Panc1 (cell line): ENCODE measurements at regions not wholly inside any gene's neighbourhood (a gene's known extent, or its start where the extent isn't known, plus 50 kb on each side); places are given as distances from the start of the nearest gene placed in this dataset.

Experiments used
- ATAC-seq: fragments of 200-7000 bp; cut with Tn5 transposase; 2 replicates; pipeline ENCODE4 v1.9.1; 2020; ENCODE audit warnings: mild to moderate bottlenecking, moderate library complexity
- BruUV-seq: library from RNA; stranded (reverse); fragments of 400-500 nt; replicated peaks from 2 replicates; lab custom pipeline; 2021; lab: Mats Ljungman, UMichigan
- CTCF ChIA-PET: fragments of 300-600 bp; sonication (Branson Sonifier 250); formaldehyde crosslinking; loops from one replicate; lab custom pipeline; 2022; ENCODE audit warnings: antibody characterized with exemption; lab: Charles Lee
- POLR2A ChIA-PET: fragments of 300-600 bp; sonication (Branson Sonifier 250); formaldehyde crosslinking; loops from one replicate; lab custom pipeline; 2022; ENCODE audit warnings: antibody characterized with exemption; lab: Charles Lee
- DNase-seq: peaks from one replicate; pipeline ENCODE4 v3.0.0-alpha.2; 2010; ENCODE audit warnings: low read depth, low spot score
- H3K27ac ChIP-seq: 2 replicates; pipeline ENCODE4 v1.5.1; 2011; ENCODE audit warnings: mild to moderate bottlenecking, low read length, inconsistent platforms
- H3K27me3 ChIP-seq: fragments of 200-500 bp; sonication (Bioruptor generic); 2 replicates; pipeline ENCODE4 v1.6.0; 2014; ENCODE audit warnings: low read length, inconsistent platforms; ENCODE audit not compliant: control insufficient read depth, insufficient read depth
- H3K36me3 ChIP-seq: fragments of 200-500 bp; sonication (Bioruptor generic); 2 replicates; pipeline ENCODE4 v1.5.1; 2014; ENCODE audit warnings: inconsistent platforms, mild to moderate bottlenecking, low read length, moderate library complexity; ENCODE audit not compliant: control insufficient read depth, insufficient read depth
- H3K4me1 ChIP-seq: 2 replicates; pipeline ENCODE4 v1.5.1; 2011; ENCODE audit warnings: inconsistent platforms, mild to moderate bottlenecking, low read length, moderate library complexity; ENCODE audit not compliant: control insufficient read depth, insufficient read depth
- H3K4me3 ChIP-seq, 2 experiments: 2 replicates each; pipeline ENCODE4 v1.5.1; 2011 to 2012; ENCODE audit warnings: low read depth in 2 of 2, low read length in 2 of 2, mild to moderate bottlenecking in 2 of 2, inconsistent platforms in 1 of 2, moderate library complexity in 1 of 2
- H3K9me3 ChIP-seq: fragments of 200-500 bp; sonication (Bioruptor generic); 2 replicates; pipeline ENCODE4 v1.5.1; 2014; ENCODE audit warnings: low read depth, mild to moderate bottlenecking, inconsistent platforms, low read length, moderate library complexity; ENCODE audit not compliant: control insufficient read depth, insufficient read depth
- CTCF ChIP-seq: fragments of 450-650 bp; IDR thresholded peaks from 2 replicates; pipeline ENCODE4 v1.5.1; 2017; ENCODE audit warnings: mild to moderate bottlenecking
- POLR2AphosphoS5 ChIP-seq: IDR thresholded peaks from 2 replicates; pipeline ENCODE4 v1.6.1; 2012; ENCODE audit warnings: mild to moderate bottlenecking, low read depth, low read length, moderate library complexity
- REST ChIP-seq, 2 experiments: IDR thresholded peaks; 2 replicates each; pipeline ENCODE4 v1.6.1; 2011 to 2012; ENCODE audit warnings: low read depth in 2 of 2, control low read depth in 1 of 2, low read length in 1 of 2, mild to moderate bottlenecking in 1 of 2, moderate library complexity in 1 of 2; ENCODE audit not compliant: insufficient read depth in 1 of 2
- SIN3A ChIP-seq: IDR thresholded peaks from 2 replicates; pipeline ENCODE4 v1.6.1; 2012; ENCODE audit warnings: low read depth, mild to moderate bottlenecking, low read length, moderate library complexity, borderline replicate concordance; ENCODE audit not compliant: insufficient read depth
- TCF7L2 ChIP-seq: IDR thresholded peaks from 2 replicates; pipeline ENCODE4 v1.6.1; 2011; ENCODE audit warnings: mild to moderate bottlenecking, low read depth, low read length, inconsistent platforms
- in situ Hi-C: cut with HindIII; loops from 2 replicates; pipeline ENCODE4 v1.10.0; 2016; ENCODE audit warnings: low sequenced_read_pairs, low pct_unique_long_range_greater_than_20kb
- intact Hi-C: fragments of 100-400 bp; cut with micrococcal nuclease; formaldehyde crosslinking; loops from one replicate; pipeline ENCODE4 v1.10.0; 2022; ENCODE audit not compliant: unreplicated experiment

- ATAC-seq: no peak
- TF ChIP-seq CTCF (no peak), POLR2AphosphoS5 (no peak), REST (IDR thresholded peaks at IDR 0.05; ENCODE audit: insufficient read depth in 1 of 2, low read depth in 2 of 2, low read length in 1 of 2) (no peak), SIN3A (no peak), TCF7L2 (no peak)
- H3K27ac ChIP-seq: no peak overlapping the region; the same call in 1 of the 2 replicates
- H3K4me1 ChIP-seq: peaks cover 2% of the 10 kb centered on the region
- BruUV-seq: no TSS peak
- no peaks in the 10 kb centered on the region for H3K36me3 ChIP-seq
- peaks cover 12% of the 10 kb centered on the region; the same call in 1 of the 2 replicates for H3K9me3 ChIP-seq
- in situ Hi-C loops (no loop called here), intact Hi-C loops (no loop called here)
- H3K4me3 ChIP-seq: no peak overlapping the region
- CTCF ChIA-PET: interaction anchor here (1.1 kb wide), 1 partner anchor 40 kb away, joined by 3 read pairs; no protein-coding TSS in a partner anchor
- DNase-seq: no peak
- POLR2A ChIA-PET: no interaction called here
- H3K27me3 ChIP-seq: no peaks in the 10 kb centered on the region
These were observed 64.3 kb downstream of the EDN1 start for GRCh38 chr6:12354499-12354898.

- CTCF ChIA-PET: interaction anchor here (1.1 kb wide), 1 partner anchor 41 kb away, joined by 3 read pairs; no protein-coding TSS in a partner anchor
- Histone ChIP-seq H3K4me1 (no peaks in the 10 kb centered on the region), H3K9me3 (peaks cover 11% of the 10 kb centered on the region; the same call in 1 of the 2 replicates), H3K27ac (peak overlapping the region; percentile 57; the same call in 1 of the 2 replicates), H3K27me3 (no peaks in the 10 kb centered on the region), H3K36me3 (no peaks in the 10 kb centered on the region), H3K4me3 (no peak overlapping the region)
- in situ Hi-C loops (no loop called here), intact Hi-C loops (no loop called here)
- POLR2A ChIA-PET: no interaction called here
- DNase-seq: no peak
- no peak for ATAC-seq
- BruUV-seq: no TSS peak
- TF ChIP-seq REST (IDR thresholded peaks at IDR 0.05; ENCODE audit: insufficient read depth in 1 of 2, low read depth in 2 of 2, low read length in 1 of 2) (no peak), CTCF (no peak), POLR2AphosphoS5 (no peak), SIN3A (no peak), TCF7L2 (no peak)
These were observed 65.2 kb downstream of the EDN1 start for GRCh38 chr6:12355354-12355753.
